ENCODE measurements at regions not wholly inside any gene's neighbourhood (a gene's known extent, or its start where the extent isn't known, plus 50 kb on each side); places are given as distances from the start of the nearest gene placed in this dataset.

- no peak overlapping the region for H3K27ac ChIP-seq (ENCODE audit: insufficient read depth, low read depth, low read length, poor library complexity, severe bottlenecking)
- no peaks in the 10 kb centered on the region for H3K27me3 ChIP-seq (ENCODE audit: control insufficient read depth, insufficient read depth, low read length, poor library complexity, severe bottlenecking)
- WGBS, 2 experiments: 87 to 89% methylated on average over 12 of the region's 12 CpGs
- H3K4me1 ChIP-seq (ENCODE audit: control insufficient read depth, insufficient read depth, low read length): peaks cover 7% of the 10 kb centered on the region
- H3K36me3 ChIP-seq (ENCODE audit: control insufficient read depth, insufficient read depth, low read length): no peaks in the 10 kb centered on the region
- H3K4me3 ChIP-seq (ENCODE audit: insufficient read depth, low read depth, low read length): no peak overlapping the region
- no peaks in the 10 kb centered on the region for H3K9me3 ChIP-seq (ENCODE audit: control insufficient read depth, low read length)
Observed at GRCh38 chr7:47653550-47654411, 71.9 kb upstream of the TNS3 start.

GRCh38 chr7:47652591-47652990, 70.7 kb upstream of the TNS3 start:
- Histone ChIP-seq H3K9me3 (ENCODE audit: control insufficient read depth, low read length) (no peaks in the 10 kb centered on the region), H3K4me3 (ENCODE audit: insufficient read depth, low read depth, low read length) (no peak overlapping the region), H3K27ac (ENCODE audit: insufficient read depth, low read depth, low read length, poor library complexity, severe bottlenecking) (no peak overlapping the region), H3K4me1 (ENCODE audit: control insufficient read depth, insufficient read depth, low read length) (peaks cover 7% of the 10 kb centered on the region), H3K27me3 (ENCODE audit: control insufficient read depth, insufficient read depth, low read length, poor library complexity, severe bottlenecking) (no peaks in the 10 kb centered on the region), H3K36me3 (ENCODE audit: control insufficient read depth, insufficient read depth, low read length) (no peaks in the 10 kb centered on the region)
- 88 to 91% methylated on average over 2 of the region's 2 CpGs for WGBS, 2 experiments

- H3K4me3 ChIP-seq (ENCODE audit: insufficient read depth, low read depth, low read length): no peak overlapping the region
- 92 to 94% methylated on average over 10 to 11 of the region's 11 CpGs for WGBS, 2 experiments
- no peaks in the 10 kb centered on the region for H3K9me3 ChIP-seq (ENCODE audit: control insufficient read depth, low read length)
- H3K36me3 ChIP-seq (ENCODE audit: control insufficient read depth, insufficient read depth, low read length): no peaks in the 10 kb centered on the region
- no peaks in the 10 kb centered on the region for H3K27me3 ChIP-seq (ENCODE audit: control insufficient read depth, insufficient read depth, low read length, poor library complexity, severe bottlenecking)
- H3K27ac ChIP-seq (ENCODE audit: insufficient read depth, low read depth, low read length, poor library complexity, severe bottlenecking): no peak overlapping the region
- H3K4me1 ChIP-seq (ENCODE audit: control insufficient read depth, insufficient read depth, low read length): peaks cover 14% of the 10 kb centered on the region
Observed at GRCh38 chr7:47651355-47652317, 69.7 kb upstream of the TNS3 start.

GRCh38 chr7:47649919-47650318, 68.0 kb upstream of the TNS3 start:
- no peaks in the 10 kb centered on the region for H3K27me3 ChIP-seq (ENCODE audit: control insufficient read depth, insufficient read depth, low read length, poor library complexity, severe bottlenecking)
- H3K9me3 ChIP-seq (ENCODE audit: control insufficient read depth, low read length): no peaks in the 10 kb centered on the region
- H3K27ac ChIP-seq (ENCODE audit: insufficient read depth, low read depth, low read length, poor library complexity, severe bottlenecking): no peak overlapping the region
- H3K4me3 ChIP-seq (ENCODE audit: insufficient read depth, low read depth, low read length): no peak overlapping the region
- WGBS, 2 experiments: 85 to 88% methylated on average over 7 of the region's 7 CpGs
- H3K36me3 ChIP-seq (ENCODE audit: control insufficient read depth, insufficient read depth, low read length): no peaks in the 10 kb centered on the region
- H3K4me1 ChIP-seq (ENCODE audit: control insufficient read depth, insufficient read depth, low read length): peaks cover 13% of the 10 kb centered on the region

- H3K36me3 ChIP-seq (ENCODE audit: control insufficient read depth, insufficient read depth, low read length): no peaks in the 10 kb centered on the region
- H3K27me3 ChIP-seq (ENCODE audit: control insufficient read depth, insufficient read depth, low read length, poor library complexity, severe bottlenecking): no peaks in the 10 kb centered on the region
- H3K4me1 ChIP-seq (ENCODE audit: control insufficient read depth, insufficient read depth, low read length): peaks cover 6% of the 10 kb centered on the region
- H3K4me3 ChIP-seq (ENCODE audit: insufficient read depth, low read depth, low read length): no peak overlapping the region
- no peak overlapping the region for H3K27ac ChIP-seq (ENCODE audit: insufficient read depth, low read depth, low read length, poor library complexity, severe bottlenecking)
- 82 to 88% methylated on average over 6 to 7 of the region's 7 CpGs for WGBS, 2 experiments
- H3K9me3 ChIP-seq (ENCODE audit: control insufficient read depth, low read length): no peaks in the 10 kb centered on the region
Observed at GRCh38 chr7:47648275-47648925, 66.5 kb upstream of the TNS3 start.

GRCh38 chr7:47647918-47648250, 66.0 kb upstream of the TNS3 start:
- no peak overlapping the region for H3K27ac ChIP-seq (ENCODE audit: insufficient read depth, low read depth, low read length, poor library complexity, severe bottlenecking)
- 96 to 98% methylated on average over 2 of the region's 2 CpGs for WGBS, 2 experiments

GRCh38 chr7:47647181-47647917, 65.4 kb upstream of the TNS3 start:
- Histone ChIP-seq H3K9me3 (ENCODE audit: control insufficient read depth, low read length) (no peaks in the 10 kb centered on the region), H3K4me1 (ENCODE audit: control insufficient read depth, insufficient read depth, low read length) (peaks cover 6% of the 10 kb centered on the region), H3K27ac (ENCODE audit: insufficient read depth, low read depth, low read length, poor library complexity, severe bottlenecking) (no peak overlapping the region), H3K36me3 (ENCODE audit: control insufficient read depth, insufficient read depth, low read length) (no peaks in the 10 kb centered on the region), H3K4me3 (ENCODE audit: insufficient read depth, low read depth, low read length) (no peak overlapping the region), H3K27me3 (ENCODE audit: control insufficient read depth, insufficient read depth, low read length, poor library complexity, severe bottlenecking) (no peaks in the 10 kb centered on the region)
- 79 to 82% methylated on average over 9 of the region's 9 CpGs for WGBS, 2 experiments

More at GRCh38 chr7:47647918-47648250, 66.0 kb upstream of the TNS3 start:
- Histone ChIP-seq H3K4me1 (ENCODE audit: control insufficient read depth, insufficient read depth, low read length) (peaks cover 6% of the 10 kb centered on the region), H3K27me3 (ENCODE audit: control insufficient read depth, insufficient read depth, low read length, poor library complexity, severe bottlenecking) (no peaks in the 10 kb centered on the region), H3K4me3 (ENCODE audit: insufficient read depth, low read depth, low read length) (no peak overlapping the region), H3K9me3 (ENCODE audit: control insufficient read depth, low read length) (no peaks in the 10 kb centered on the region), H3K36me3 (ENCODE audit: control insufficient read depth, insufficient read depth, low read length) (no peaks in the 10 kb centered on the region)

GRCh38 chr7:47643716-47644400, 61.9 kb upstream of the TNS3 start:
- Histone ChIP-seq H3K27me3 (ENCODE audit: control insufficient read depth, insufficient read depth, low read length, poor library complexity, severe bottlenecking) (no peaks in the 10 kb centered on the region), H3K36me3 (ENCODE audit: control insufficient read depth, insufficient read depth, low read length) (no peaks in the 10 kb centered on the region), H3K9me3 (ENCODE audit: control insufficient read depth, low read length) (no peaks in the 10 kb centered on the region), H3K27ac (ENCODE audit: insufficient read depth, low read depth, low read length, poor library complexity, severe bottlenecking) (no peak overlapping the region), H3K4me1 (ENCODE audit: control insufficient read depth, insufficient read depth, low read length) (peaks cover 21% of the 10 kb centered on the region), H3K4me3 (ENCODE audit: insufficient read depth, low read depth, low read length) (no peak overlapping the region)
- WGBS, 2 experiments: 89 to 96% methylated on average over 4 of the region's 4 CpGs

GRCh38 chr7:47640265-47640664, 58.4 kb upstream of the TNS3 start:
- Histone ChIP-seq H3K27ac (ENCODE audit: insufficient read depth, low read depth, low read length, poor library complexity, severe bottlenecking) (no peak overlapping the region), H3K4me1 (ENCODE audit: control insufficient read depth, insufficient read depth, low read length) (peaks cover 33% of the 10 kb centered on the region)

More at GRCh38 chr7:47640265-47640664, 58.4 kb upstream of the TNS3 start:
- Histone ChIP-seq H3K36me3 (ENCODE audit: control insufficient read depth, insufficient read depth, low read length) (no peaks in the 10 kb centered on the region), H3K27me3 (ENCODE audit: control insufficient read depth, insufficient read depth, low read length, poor library complexity, severe bottlenecking) (no peaks in the 10 kb centered on the region), H3K4me3 (ENCODE audit: insufficient read depth, low read depth, low read length) (no peak overlapping the region), H3K9me3 (ENCODE audit: control insufficient read depth, low read length) (no peaks in the 10 kb centered on the region)
- WGBS, 2 experiments: 91 to 94% methylated on average over 8 of the region's 8 CpGs

Measured in ectodermal cell (in vitro differentiated cells).